HK-2 (cell line): ENCODE measurements at regions not wholly inside any gene's neighbourhood (a gene's known extent, or its start where the extent isn't known, plus 50 kb on each side); places are given as distances from the start of the nearest gene placed in this dataset.
"Not testable (repeated sequence)": the region's sequence is repeated elsewhere in the genome, so short reads cannot be mapped to it uniquely, and the experiment has no call there.

ENCODE experiments used
- DNase-seq: peaks from one replicate; pipeline ENCODE4 v3.0.0-alpha.2; 2018; ENCODE audit not compliant: unreplicated experiment

- no peak for DNase-seq
These were observed 637.9 kb downstream of the NXPH1 start for GRCh38 chr7:9071160-9071762.

GRCh38 chr7:9075774-9076173 is 642.4 kb downstream of the NXPH1 start:
- DNase-seq = not testable (repeated sequence)

- DNase-seq = no peak
These were observed 648.8 kb downstream of the NXPH1 start for GRCh38 chr7:9082203-9082602.

- DNase-seq = no peak
These were observed 650.4 kb downstream of the NXPH1 start for GRCh38 chr7:9083837-9084236.

GRCh38 chr7:9091282-9091681 is 657.9 kb downstream of the NXPH1 start:
- no peak for DNase-seq

GRCh38 chr7:9097565-9098060 is 664.2 kb downstream of the NXPH1 start:
- no peak for DNase-seq

GRCh38 chr7:9100289-9100688 is 666.9 kb downstream of the NXPH1 start:
- DNase-seq = no peak

GRCh38 chr7:9102846-9103245 is 669.4 kb downstream of the NXPH1 start:
- no peak for DNase-seq

GRCh38 chr7:9106747-9107146 is 673.3 kb downstream of the NXPH1 start:
- no peak for DNase-seq

- no peak for DNase-seq
These were observed 686.9 kb downstream of the NXPH1 start for GRCh38 chr7:9120331-9120730.

- no peak for DNase-seq
These were observed 690.9 kb downstream of the NXPH1 start for GRCh38 chr7:9124320-9124719.

GRCh38 chr7:9125246-9125645 is 691.8 kb downstream of the NXPH1 start:
- no peak for DNase-seq

- DNase-seq = no peak
These were observed 694.5 kb downstream of the NXPH1 start for GRCh38 chr7:9127901-9128300.

- no peak for DNase-seq
These were observed 715.3 kb downstream of the NXPH1 start for GRCh38 chr7:9148687-9149086.

- DNase-seq = no peak
These were observed 716.2 kb downstream of the NXPH1 start for GRCh38 chr7:9149499-9150082.

- not testable (repeated sequence) for DNase-seq
These were observed 730.3 kb downstream of the NXPH1 start for GRCh38 chr7:9163691-9164090.

- no peak for DNase-seq
These were observed 742.5 kb downstream of the NXPH1 start for GRCh38 chr7:9175871-9176270.

- DNase-seq = no peak
These were observed 747.9 kb downstream of the NXPH1 start for GRCh38 chr7:9181356-9181755.

GRCh38 chr7:9186730-9187129 is 753.3 kb downstream of the NXPH1 start:
- no peak for DNase-seq

GRCh38 chr7:9189703-9190102 is 756.3 kb downstream of the NXPH1 start:
- no peak for DNase-seq

- DNase-seq = no peak
These were observed 759.6 kb downstream of the NXPH1 start for GRCh38 chr7:9192969-9193368.

GRCh38 chr7:9200626-9201025 is 767.2 kb downstream of the NXPH1 start:
- no peak for DNase-seq

GRCh38 chr7:9201928-9202327 is 768.5 kb downstream of the NXPH1 start:
- DNase-seq = no peak

GRCh38 chr7:9204571-9204970 is 771.2 kb downstream of the NXPH1 start:
- DNase-seq = no peak
